ENCODE measurements at regions not wholly inside any gene's neighbourhood (a gene's known extent, or its start where the extent isn't known, plus 50 kb on each side); places are given as distances from the start of the nearest gene placed in this dataset.

- TF ChIP-seq POLR2A (IDR thresholded peaks at IDR 0.05) (no peak), CTCF (IDR thresholded peaks at IDR 0.05) (no peak), EP300 (IDR thresholded peaks at IDR 0.05) (no peak)
Measured at GRCh38 chr9:115386963-115387770, 269.2 kb upstream of the TNC start.
